ENCODE measurements at regions not wholly inside any gene's neighbourhood (a gene's known extent, or its start where the extent isn't known, plus 50 kb on each side); places are given as distances from the start of the nearest gene placed in this dataset.
A peak's percentile ranks its signal among the peaks of the same experiment; 100 is the strongest.

GRCh38 chr21:17348357-17348756 is 164.5 kb upstream of the CXADR start:
- Histone ChIP-seq H3K27me3 (no peaks in the 10 kb centered on the region), H3K4me3 (ENCODE audit: low read depth, low read length) (no peak overlapping the region), H3K9me3 (no peaks in the 10 kb centered on the region), H3K4me1 (peaks cover 8% of the 10 kb centered on the region), H3K36me3 (no peaks in the 10 kb centered on the region)
- TF ChIP-seq CTCF (IDR thresholded peaks at IDR 0.05; ENCODE audit: low read depth, low read length) = no peak
- DNase-seq = no peak

- H3K4me1 ChIP-seq = peaks cover 5% of the 10 kb centered on the region
- H3K27me3 ChIP-seq = no peaks in the 10 kb centered on the region
- no peak for DNase-seq
- no peak overlapping the region for H3K4me3 ChIP-seq (ENCODE audit: low read depth, low read length)
- H3K9me3 ChIP-seq = no peaks in the 10 kb centered on the region
- no peaks in the 10 kb centered on the region for H3K36me3 ChIP-seq
- no peak for TF ChIP-seq CTCF (IDR thresholded peaks at IDR 0.05; ENCODE audit: low read depth, low read length)
Observed at GRCh38 chr21:17348849-17349248, 164.0 kb upstream of the CXADR start.

GRCh38 chr21:17351766-17352165 is 161.1 kb upstream of the CXADR start:
- Histone ChIP-seq H3K4me3 (ENCODE audit: low read depth, low read length) (no peak overlapping the region), H3K36me3 (no peaks in the 10 kb centered on the region), H3K4me1 (peaks cover 5% of the 10 kb centered on the region), H3K27me3 (no peaks in the 10 kb centered on the region), H3K9me3 (no peaks in the 10 kb centered on the region)
- no peak for DNase-seq
- TF ChIP-seq CTCF (IDR thresholded peaks at IDR 0.05; ENCODE audit: low read depth, low read length) = no peak

GRCh38 chr21:17352996-17353655 is 159.7 kb upstream of the CXADR start:
- Histone ChIP-seq H3K4me1 (peaks cover 5% of the 10 kb centered on the region), H3K36me3 (no peaks in the 10 kb centered on the region), H3K4me3 (ENCODE audit: low read depth, low read length) (no peak overlapping the region), H3K27me3 (no peaks in the 10 kb centered on the region), H3K9me3 (no peaks in the 10 kb centered on the region)
- no peak for TF ChIP-seq CTCF (IDR thresholded peaks at IDR 0.05; ENCODE audit: low read depth, low read length)
- DNase-seq = peak; percentile 38

GRCh38 chr21:17359781-17360180 is 153.1 kb upstream of the CXADR start:
- Histone ChIP-seq H3K4me3 (ENCODE audit: low read depth, low read length) (no peak overlapping the region), H3K36me3 (no peaks in the 10 kb centered on the region), H3K27me3 (no peaks in the 10 kb centered on the region), H3K9me3 (no peaks in the 10 kb centered on the region), H3K4me1 (peaks cover 5% of the 10 kb centered on the region; the same call in 1 of the 2 replicates)
- TF ChIP-seq CTCF (IDR thresholded peaks at IDR 0.05; ENCODE audit: low read depth, low read length) = no peak
- DNase-seq = peak; percentile 41

GRCh38 chr21:17368748-17369363 is 144.0 kb upstream of the CXADR start:
- Histone ChIP-seq H3K27me3 (no peaks in the 10 kb centered on the region), H3K4me3 (ENCODE audit: low read depth, low read length) (no peak overlapping the region), H3K36me3 (no peaks in the 10 kb centered on the region), H3K4me1 (no peaks in the 10 kb centered on the region), H3K9me3 (no peaks in the 10 kb centered on the region)
- DNase-seq = no peak
- no peak for TF ChIP-seq CTCF (IDR thresholded peaks at IDR 0.05; ENCODE audit: low read depth, low read length)
